Brain microvascular endothelial cell (primary cell): ENCODE measurements at regions not wholly inside any gene's neighbourhood (a gene's known extent, or its start where the extent isn't known, plus 50 kb on each side); places are given as distances from the start of the nearest gene placed in this dataset.

Source experiments
- DNase-seq: peaks from one replicate; pipeline ENCODE4 v3.0.0-alpha.2; 2020
- H3K27ac ChIP-seq: fragments of 250-450 bp; sonication (Bioruptor Pico); 2 replicates; pipeline ENCODE4 v1.5.1; 2020; ENCODE audit warnings: mild to moderate bottlenecking, moderate library complexity
- H3K27me3 ChIP-seq: fragments of 250-450 bp; sonication (Bioruptor Pico); replicated peaks from 2 replicates; pipeline ENCODE4 v1.5.1; 2020; ENCODE audit warnings: mild to moderate bottlenecking
- H3K36me3 ChIP-seq: fragments of 250-450 bp; sonication (Bioruptor Pico); replicated peaks from 2 replicates; pipeline ENCODE4 v1.5.1; 2020; ENCODE audit warnings: mild to moderate bottlenecking
- H3K4me3 ChIP-seq: 2 replicates; pipeline ENCODE4 v1.5.1; 2011; ENCODE audit warnings: low read depth, mild to moderate bottlenecking, control low read depth, low read length, moderate library complexity
- CTCF ChIP-seq: IDR thresholded peaks from 2 replicates; pipeline ENCODE4 v1.5.1; 2011; ENCODE audit warnings: low read depth, mild to moderate bottlenecking, moderate library complexity, low read length, control low read depth, inconsistent platforms; ENCODE audit errors: missing control alignments
- in situ Hi-C: cut with HindIII; loops from 2 replicates; pipeline ENCODE4 v1.10.0; 2017; ENCODE audit warnings: low sequenced_read_pairs, low pct_ligation_motif_present

GRCh38 chr5:164941132-164941531 is 1435.7 kb downstream of the MAT2B start:
- Histone ChIP-seq H3K4me3 (no peak overlapping the region), H3K36me3 (no peaks in the 10 kb centered on the region), H3K27ac (no peak overlapping the region), H3K27me3 (no peaks in the 10 kb centered on the region)
- no peak for TF ChIP-seq CTCF
- in situ Hi-C loops: no loop called here
- DNase-seq: no peak

- no peak for TF ChIP-seq CTCF
- in situ Hi-C loops: no loop called here
- no peak overlapping the region for H3K4me3 ChIP-seq
- H3K27me3 ChIP-seq: no peaks in the 10 kb centered on the region
- no peak for DNase-seq
- no peaks in the 10 kb centered on the region for H3K36me3 ChIP-seq
- no peak overlapping the region for H3K27ac ChIP-seq
These were observed 1445.5 kb downstream of the MAT2B start for GRCh38 chr5:164950927-164951326.

- Histone ChIP-seq H3K27ac (no peak overlapping the region), H3K4me3 (no peak overlapping the region), H3K27me3 (no peaks in the 10 kb centered on the region), H3K36me3 (no peaks in the 10 kb centered on the region)
- in situ Hi-C loops: no loop called here
- DNase-seq: no peak
- no peak for TF ChIP-seq CTCF
These were observed 1446.2 kb downstream of the MAT2B start for GRCh38 chr5:164951570-164951969.

GRCh38 chr5:164958688-164959087 is 1453.3 kb downstream of the MAT2B start:
- no peaks in the 10 kb centered on the region for H3K27me3 ChIP-seq
- H3K27ac ChIP-seq: no peak overlapping the region
- H3K4me3 ChIP-seq: no peak overlapping the region
- no peaks in the 10 kb centered on the region for H3K36me3 ChIP-seq
- no peak for TF ChIP-seq CTCF
- DNase-seq: no peak
- in situ Hi-C loops: no loop called here

GRCh38 chr5:164959761-164960160 is 1454.3 kb downstream of the MAT2B start:
- in situ Hi-C loops: no loop called here
- Histone ChIP-seq H3K27ac (no peak overlapping the region), H3K4me3 (no peak overlapping the region), H3K27me3 (no peaks in the 10 kb centered on the region), H3K36me3 (no peaks in the 10 kb centered on the region)
- DNase-seq: no peak
- no peak for TF ChIP-seq CTCF

GRCh38 chr5:164962329-164962961 is 1457.0 kb downstream of the MAT2B start:
- Histone ChIP-seq H3K36me3 (no peaks in the 10 kb centered on the region), H3K27ac (no peak overlapping the region), H3K4me3 (no peak overlapping the region), H3K27me3 (no peaks in the 10 kb centered on the region)
- no peak for TF ChIP-seq CTCF
- in situ Hi-C loops: no loop called here
- no peak for DNase-seq
